ENCODE measurements at regions not wholly inside any gene's neighbourhood (a gene's known extent, or its start where the extent isn't known, plus 50 kb on each side); places are given as distances from the start of the nearest gene placed in this dataset.

DNA sequence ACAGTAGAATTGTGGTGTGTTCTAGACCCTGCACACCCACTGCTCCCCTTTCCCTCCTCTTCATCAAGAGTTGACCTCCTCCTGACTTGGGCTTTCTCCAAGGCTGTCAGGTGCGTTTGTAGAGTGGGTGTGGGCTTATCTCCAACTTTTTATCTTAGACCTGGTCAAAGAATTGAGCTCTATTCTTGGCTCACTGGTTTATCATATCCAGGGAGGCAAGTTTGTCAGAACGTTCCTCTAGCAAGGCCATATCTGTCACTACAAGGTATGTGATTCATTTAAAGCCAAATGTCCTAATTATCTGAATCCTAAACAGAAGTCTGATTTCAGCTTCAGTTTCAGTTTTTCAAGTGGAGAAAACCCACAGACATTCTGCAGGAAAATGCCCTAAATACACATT is 117.1 kb upstream of the MGAT5 start:
- DNase-seq (ENCODE audit: low read depth), result no peak
- TF ChIP-seq, protein P1, sequence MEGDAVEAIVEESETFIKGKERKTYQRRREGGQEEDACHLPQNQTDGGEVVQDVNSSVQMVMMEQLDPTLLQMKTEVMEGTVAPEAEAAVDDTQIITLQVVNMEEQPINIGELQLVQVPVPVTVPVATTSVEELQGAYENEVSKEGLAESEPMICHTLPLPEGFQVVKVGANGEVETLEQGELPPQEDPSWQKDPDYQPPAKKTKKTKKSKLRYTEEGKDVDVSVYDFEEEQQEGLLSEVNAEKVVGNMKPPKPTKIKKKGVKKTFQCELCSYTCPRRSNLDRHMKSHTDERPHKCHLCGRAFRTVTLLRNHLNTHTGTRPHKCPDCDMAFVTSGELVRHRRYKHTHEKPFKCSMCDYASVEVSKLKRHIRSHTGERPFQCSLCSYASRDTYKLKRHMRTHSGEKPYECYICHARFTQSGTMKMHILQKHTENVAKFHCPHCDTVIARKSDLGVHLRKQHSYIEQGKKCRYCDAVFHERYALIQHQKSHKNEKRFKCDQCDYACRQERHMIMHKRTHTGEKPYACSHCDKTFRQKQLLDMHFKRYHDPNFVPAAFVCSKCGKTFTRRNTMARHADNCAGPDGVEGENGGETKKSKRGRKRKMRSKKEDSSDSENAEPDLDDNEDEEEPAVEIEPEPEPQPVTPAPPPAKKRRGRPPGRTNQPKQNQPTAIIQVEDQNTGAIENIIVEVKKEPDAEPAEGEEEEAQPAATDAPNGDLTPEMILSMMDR (IDR thresholded peaks at IDR 0.05; ENCODE audit: control insufficient read depth, insufficient read depth, low read depth, low read length, missing control alignments), result no peak
- peak overlapping the region; percentile 22 for H3K4me3 ChIP-seq (ENCODE audit: control insufficient read depth, low read depth, low read length)

DNA sequence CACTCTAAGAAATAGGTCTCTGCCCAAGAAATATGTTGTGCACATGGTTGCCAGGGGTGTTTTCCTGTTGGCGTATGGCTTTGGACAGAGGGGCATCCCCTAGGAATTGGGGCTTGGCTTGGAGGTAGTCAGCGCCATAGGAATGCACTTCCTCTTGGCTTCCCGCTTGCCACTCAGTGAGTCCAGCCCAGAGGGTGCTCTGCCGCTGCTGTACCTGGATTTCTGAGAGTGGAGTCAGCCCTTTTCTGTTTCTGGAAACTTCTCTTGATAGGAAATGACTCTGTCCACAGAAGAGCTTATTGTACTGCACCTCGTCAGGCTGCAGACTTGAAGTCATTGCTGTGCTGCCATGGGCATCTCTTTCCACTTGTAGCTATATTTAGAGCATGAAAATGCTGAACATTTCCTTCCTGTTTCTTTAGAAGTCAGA is 116.7 kb upstream of the MGAT5 start:
- TF ChIP-seq, protein P1 (IDR thresholded peaks at IDR 0.05; ENCODE audit: control insufficient read depth, insufficient read depth, low read depth, low read length, missing control alignments), result no peak
- DNase-seq (ENCODE audit: low read depth), result no peak
- peak overlapping the region; percentile 22 for H3K4me3 ChIP-seq (ENCODE audit: control insufficient read depth, low read depth, low read length)

- TF ChIP-seq, protein P1 (IDR thresholded peaks at IDR 0.05; ENCODE audit: control insufficient read depth, insufficient read depth, low read depth, low read length, missing control alignments), result no peak
- no peak for DNase-seq (ENCODE audit: low read depth)
- H3K4me3 ChIP-seq (ENCODE audit: control insufficient read depth, low read depth, low read length), result no peak overlapping the region
Observed at GRCh38 chr2:134138115-134138514, 115.8 kb upstream of the MGAT5 start.

DNA sequence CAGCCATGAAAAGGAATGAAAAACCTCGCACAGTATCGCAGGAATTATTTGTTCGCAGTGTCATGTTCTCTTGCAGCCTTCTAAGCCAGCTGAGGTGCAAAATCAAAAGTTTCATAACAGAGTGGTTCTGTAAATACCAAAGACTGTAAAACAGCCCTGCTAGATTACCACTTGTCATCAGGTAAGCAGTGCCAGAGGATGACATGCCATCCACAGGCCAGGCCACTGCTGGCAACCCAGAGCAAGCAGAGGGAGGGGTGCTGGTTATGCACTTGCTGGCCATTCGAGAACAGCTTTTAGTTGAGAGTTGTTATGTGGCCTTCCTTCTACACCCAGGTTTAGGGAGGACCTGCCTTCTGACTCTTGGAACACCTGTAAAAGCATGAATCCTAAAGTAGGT is 114.3 kb upstream of the MGAT5 start:
- DNase-seq (ENCODE audit: low read depth), result no peak
- no peak overlapping the region for H3K4me3 ChIP-seq (ENCODE audit: control insufficient read depth, low read depth, low read length)
- TF ChIP-seq, protein P1 (IDR thresholded peaks at IDR 0.05; ENCODE audit: control insufficient read depth, insufficient read depth, low read depth, low read length, missing control alignments), result no peak

DNA sequence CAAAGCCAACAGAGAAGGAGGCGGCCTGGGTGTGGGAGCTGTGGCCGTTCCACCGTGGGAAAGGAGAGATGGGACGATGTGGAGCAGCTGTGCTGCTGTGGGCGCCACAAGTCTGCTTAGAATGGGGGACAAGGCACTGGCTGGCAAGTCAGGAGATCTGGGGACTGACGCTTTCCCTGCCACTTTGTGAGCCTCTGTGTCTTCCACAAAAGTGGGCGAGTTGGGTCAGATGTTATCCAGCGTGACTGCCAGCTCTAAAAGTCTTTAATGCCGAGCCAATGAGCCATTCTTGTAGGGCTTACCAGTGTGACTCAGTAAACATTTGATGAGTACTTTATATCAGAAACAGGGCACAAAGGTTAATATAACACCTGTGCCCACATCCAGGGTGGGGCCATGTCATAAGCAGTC is 113.6 kb upstream of the MGAT5 start:
- TF ChIP-seq, protein P1 (IDR thresholded peaks at IDR 0.05; ENCODE audit: control insufficient read depth, insufficient read depth, low read depth, low read length, missing control alignments), result no peak
- no peak overlapping the region for H3K4me3 ChIP-seq (ENCODE audit: control insufficient read depth, low read depth, low read length)

DNA sequence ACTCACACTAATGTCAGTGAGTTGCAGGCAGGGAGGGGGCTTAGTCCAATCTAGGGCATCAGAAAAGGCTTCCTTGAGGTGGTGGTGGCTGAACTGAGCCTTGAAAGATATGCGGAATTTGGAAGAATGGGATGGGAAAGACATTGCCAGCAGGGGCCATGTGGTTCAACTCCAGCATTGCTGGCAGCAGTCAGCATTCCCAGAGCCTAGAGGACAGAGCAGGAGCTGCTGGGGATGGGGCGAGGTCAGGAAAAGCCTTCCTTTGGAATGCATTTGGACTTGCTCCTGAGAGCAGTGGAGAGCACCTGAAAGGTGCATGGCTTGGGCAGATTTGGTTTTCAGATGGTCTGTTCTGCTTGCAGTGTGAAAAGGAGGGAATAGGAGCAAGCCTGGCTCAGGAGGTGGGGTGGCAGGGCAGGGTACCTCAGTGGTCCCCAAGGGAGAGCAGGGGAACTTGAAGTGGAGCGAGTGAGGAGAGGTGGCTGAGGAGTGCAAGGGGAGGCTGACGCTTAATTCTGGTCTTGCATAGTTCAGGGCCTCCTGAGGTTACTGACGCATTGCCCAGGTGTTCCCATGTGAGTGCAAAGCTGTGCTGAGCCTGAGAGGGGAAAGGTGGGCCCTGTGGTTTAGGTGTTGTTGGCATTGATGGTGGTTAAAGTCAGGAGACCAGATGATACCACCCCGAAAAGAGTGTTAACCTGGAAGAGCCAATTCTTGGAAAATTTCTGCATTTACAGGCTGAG is 112.1 kb upstream of the MGAT5 start:
- DNase-seq (ENCODE audit: low read depth), result no peak
- TF ChIP-seq, protein P1 (IDR thresholded peaks at IDR 0.05; ENCODE audit: control insufficient read depth, insufficient read depth, low read depth, low read length, missing control alignments), result no peak
- H3K4me3 ChIP-seq (ENCODE audit: control insufficient read depth, low read depth, low read length), result no peak overlapping the region

More for the DNA sequence above, 113.6 kb upstream of the MGAT5 start:
- DNase-seq (ENCODE audit: low read depth), result no peak

Data from AG09309 (cell line).